ENCODE measurements at regions not wholly inside any gene's neighbourhood (a gene's known extent, or its start where the extent isn't known, plus 50 kb on each side); places are given as distances from the start of the nearest gene placed in this dataset.

GRCh38 chr7:125651823-125652528, 722.4 kb upstream of the POT1 start:
- H3K9me3 Mint-ChIP-seq: no peaks in the 10 kb centered on the region
- H3K4me3 Mint-ChIP-seq: peak overlapping the region; percentile 18
- no peaks in the 10 kb centered on the region for H3K36me3 Mint-ChIP-seq
- no peak for TF ChIP-seq CTCF (conservative IDR thresholded peaks at IDR 0.05)
- no peak for DNase-seq (ENCODE audit: extremely low spot score, unreplicated experiment)
- H3K27ac Mint-ChIP-seq: no peak overlapping the region
- peaks cover 4% of the 10 kb centered on the region for H3K4me1 Mint-ChIP-seq (ENCODE audit: unreplicated experiment)
- H3K27me3 Mint-ChIP-seq: no peaks in the 10 kb centered on the region

DNA sequence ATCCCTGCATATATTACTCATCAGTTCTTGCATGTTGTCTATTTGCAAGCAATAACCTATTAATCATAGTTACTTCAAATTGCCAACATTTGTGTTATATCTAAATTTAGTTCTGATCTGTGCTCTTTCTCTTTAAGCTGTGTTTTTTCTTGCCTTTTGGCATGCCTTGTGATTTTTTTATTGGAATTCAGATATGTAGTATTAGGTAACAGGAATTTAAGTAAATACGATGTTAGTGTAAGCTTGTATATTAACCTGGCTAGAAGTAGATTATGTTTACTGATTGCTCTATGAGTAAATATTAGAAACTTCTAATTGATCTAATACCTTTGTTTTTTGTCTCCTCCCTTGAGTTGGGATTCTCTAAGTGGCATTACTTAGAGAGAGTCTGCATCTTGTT, 718.9 kb upstream of the POT1 start:
- Mint-ChIP-seq H3K4me3 (no peak overlapping the region), H3K4me1 (ENCODE audit: unreplicated experiment) (peaks cover 4% of the 10 kb centered on the region), H3K27me3 (no peaks in the 10 kb centered on the region), H3K36me3 (no peaks in the 10 kb centered on the region), H3K9me3 (no peaks in the 10 kb centered on the region), H3K27ac (no peak overlapping the region)
- DNase-seq (ENCODE audit: extremely low spot score, unreplicated experiment): no peak
- no peak for TF ChIP-seq CTCF (conservative IDR thresholded peaks at IDR 0.05)

GRCh38 chr7:125645770-125646169, 716.1 kb upstream of the POT1 start:
- Mint-ChIP-seq H3K27ac (no peak overlapping the region), H3K27me3 (no peaks in the 10 kb centered on the region), H3K4me1 (ENCODE audit: unreplicated experiment) (peaks cover 4% of the 10 kb centered on the region), H3K36me3 (no peaks in the 10 kb centered on the region), H3K4me3 (no peak overlapping the region), H3K9me3 (no peaks in the 10 kb centered on the region)
- TF ChIP-seq CTCF (conservative IDR thresholded peaks at IDR 0.05): no peak
- no peak for DNase-seq (ENCODE audit: extremely low spot score, unreplicated experiment)

GRCh38 chr7:125644109-125644508, 714.5 kb upstream of the POT1 start:
- no peak for TF ChIP-seq CTCF (conservative IDR thresholded peaks at IDR 0.05)
- Mint-ChIP-seq H3K36me3 (no peaks in the 10 kb centered on the region), H3K27me3 (no peaks in the 10 kb centered on the region), H3K27ac (no peak overlapping the region), H3K4me3 (no peak overlapping the region), H3K9me3 (no peaks in the 10 kb centered on the region), H3K4me1 (ENCODE audit: unreplicated experiment) (no peaks in the 10 kb centered on the region)
- no peak for DNase-seq (ENCODE audit: extremely low spot score, unreplicated experiment)

DNA sequence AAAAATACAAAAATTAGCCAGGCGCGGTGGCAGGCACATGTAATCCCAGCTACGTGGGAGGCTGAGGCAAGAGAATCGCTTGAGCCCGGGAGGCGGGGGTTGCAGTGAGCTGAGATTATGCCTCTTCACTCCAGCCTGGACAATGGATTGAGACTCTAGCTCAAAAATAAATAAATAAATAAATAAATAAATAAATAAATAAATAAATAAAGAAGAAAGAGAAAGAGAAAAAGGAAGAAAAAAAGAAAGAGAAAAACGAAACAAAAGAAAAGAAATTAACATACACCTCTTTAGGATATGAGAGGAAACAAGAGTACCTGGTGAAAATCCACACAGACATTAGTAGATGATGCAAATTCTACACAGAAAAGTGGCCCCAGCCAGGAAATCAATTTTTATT, 713.7 kb upstream of the POT1 start:
- Mint-ChIP-seq H3K36me3 (no peaks in the 10 kb centered on the region), H3K4me3 (no peak overlapping the region)
- no peak for TF ChIP-seq CTCF (conservative IDR thresholded peaks at IDR 0.05)

DNA sequence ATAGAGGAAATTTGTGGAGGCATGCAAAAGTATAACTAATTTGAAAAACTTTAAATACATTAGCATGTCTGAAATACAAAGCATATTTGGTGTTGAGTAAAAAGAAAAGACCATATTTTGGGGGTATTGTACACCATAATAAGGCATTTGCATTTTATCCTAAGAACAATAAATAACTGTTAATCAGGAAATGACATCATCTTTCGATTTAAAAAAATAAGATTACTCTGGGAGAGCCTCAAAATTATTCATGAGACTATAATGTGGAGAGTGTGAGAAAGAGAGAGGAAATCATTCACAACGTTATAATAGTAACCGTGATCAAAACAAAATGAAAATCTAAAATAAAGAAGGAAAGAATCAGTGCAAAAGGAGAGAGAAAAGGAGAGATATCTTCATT, 712.3 kb upstream of the POT1 start:
- no peak overlapping the region for H3K4me3 Mint-ChIP-seq
- no peak for TF ChIP-seq CTCF (conservative IDR thresholded peaks at IDR 0.05)
- DNase-seq (ENCODE audit: extremely low spot score, unreplicated experiment): no peak
- no peaks in the 10 kb centered on the region for H3K36me3 Mint-ChIP-seq
- H3K27ac Mint-ChIP-seq: no peak overlapping the region
- no peaks in the 10 kb centered on the region for H3K9me3 Mint-ChIP-seq
- no peaks in the 10 kb centered on the region for H3K27me3 Mint-ChIP-seq
- H3K4me1 Mint-ChIP-seq (ENCODE audit: unreplicated experiment): no peaks in the 10 kb centered on the region

More for the DNA sequence above, 713.7 kb upstream of the POT1 start:
- H3K27me3 Mint-ChIP-seq: no peaks in the 10 kb centered on the region
- no peaks in the 10 kb centered on the region for H3K4me1 Mint-ChIP-seq (ENCODE audit: unreplicated experiment)
- H3K9me3 Mint-ChIP-seq: no peaks in the 10 kb centered on the region
- no peak overlapping the region for H3K27ac Mint-ChIP-seq
- DNase-seq (ENCODE audit: extremely low spot score, unreplicated experiment): no peak

Measured in type B pancreatic cell (in vitro differentiated cells).